ENCODE measurements at regions not wholly inside any gene's neighbourhood (a gene's known extent, or its start where the extent isn't known, plus 50 kb on each side); places are given as distances from the start of the nearest gene placed in this dataset.

- Histone ChIP-seq H3K79me1 (ENCODE audit: low read depth in 1 of 2, low read length in 2 of 2) (no peaks in the 10 kb centered on the region), H2BK20ac (ENCODE audit: low read depth, low read length) (no peak overlapping the region), H2AK9ac (replicated peaks; ENCODE audit: low read depth, low read length, poor library complexity) (no peak overlapping the region), H3K36me3 (ENCODE audit: control insufficient read depth, insufficient read depth, low read length) (no peaks in the 10 kb centered on the region), H3K9me3 (ENCODE audit: control insufficient read depth, insufficient read depth, low read length) (no peaks in the 10 kb centered on the region), H3K4me3 (ENCODE audit: insufficient read depth, low read depth, low read length) (no peak overlapping the region), H4K5ac (ENCODE audit: low read depth, low read length) (no peak overlapping the region), H2AFZ (replicated peaks; ENCODE audit: low read length, poor library complexity) (no peak overlapping the region), H2BK15ac (ENCODE audit: low read depth, low read length) (no peak overlapping the region), H4K91ac (ENCODE audit: insufficient read depth, low read depth, low read length) (no peak overlapping the region), H3K18ac (ENCODE audit: low read depth, low read length) (no peak overlapping the region), H3K4ac (ENCODE audit: low read depth, low read length) (no peak overlapping the region), H4K20me1 (ENCODE audit: insufficient read depth, low read length) (no peaks in the 10 kb centered on the region), H2BK120ac (ENCODE audit: low read depth, low read length) (no peak overlapping the region), H3K4me1 (ENCODE audit: control insufficient read depth, insufficient read depth, low read length) (no peaks in the 10 kb centered on the region), H3K23ac (ENCODE audit: low read depth, low read length) (no peak overlapping the region), H4K8ac (ENCODE audit: low read depth in 2 of 2, low read length in 2 of 2) (no peak overlapping the region), H2AK5ac (ENCODE audit: low read depth, low read length) (no peak overlapping the region), H3K14ac (replicated peaks; ENCODE audit: low read depth, low read length) (no peak overlapping the region), H3K56ac (ENCODE audit: extremely low read depth, insufficient read depth, low read length) (no peak overlapping the region), H3K9ac (ENCODE audit: low read depth, low read length) (no peak overlapping the region), H3K27me3 (ENCODE audit: control insufficient read depth, insufficient read depth, low read length) (no peaks in the 10 kb centered on the region), H3K27ac (ENCODE audit: insufficient read depth, low read length) (no peak overlapping the region), H3K4me2 (ENCODE audit: low read depth, low read length) (no peak overlapping the region), H3K9me1 (ENCODE audit: insufficient read depth, low read length) (no peaks in the 10 kb centered on the region), H2BK5ac (ENCODE audit: low read depth, low read length, poor library complexity, severe bottlenecking) (no peak overlapping the region)
- 20% methylated on average over 1 of the region's 6 CpGs; no CpG with 5 or more reads in 1 of the 2 experiments for WGBS, 2 experiments (ENCODE audit: extremely low coverage in 2 of 2, insufficient read length in 1 of 2)
- intact Hi-C loops (cut with micrococcal nuclease) (no loop called here), in situ Hi-C loops (cut with MboI; ENCODE audit: low sequenced_read_pairs) (no loop called here), dilution Hi-C loops (cut with HindIII; ENCODE audit: low sequenced_read_pairs, unreplicated experiment) (no loop called here)
- no peak for DNase-seq
- TF ChIP-seq BHLHE40 (IDR thresholded peaks at IDR 0.05; ENCODE audit: low read depth, low read length) (no peak), USF2 (IDR thresholded peaks at IDR 0.05; ENCODE audit: low read depth, low read length) (no peak), RFX5 (IDR thresholded peaks at IDR 0.05; ENCODE audit: low read depth, low read length) (no peak), SMC3 (IDR thresholded peaks at IDR 0.05; ENCODE audit: low read depth, low read length) (no peak), MXI1 (IDR thresholded peaks at IDR 0.05; ENCODE audit: borderline replicate concordance, low read depth, low read length) (no peak), RCOR1 (IDR thresholded peaks at IDR 0.05; ENCODE audit: insufficient replicate concordance, low read length) (no peak), CHD1 (IDR thresholded peaks at IDR 0.05; ENCODE audit: low read depth, low read length) (no peak), POLR2A (IDR thresholded peaks at IDR 0.05; ENCODE audit: low read depth, low read length) (no peak), CTCF (conservative IDR thresholded peaks at IDR 0.05; ENCODE audit: low read depth, low read length) (no peak), RAD21 (IDR thresholded peaks at IDR 0.05; ENCODE audit: low read length) (no peak), MAFK (IDR thresholded peaks at IDR 0.05; ENCODE audit: low read depth, low read length) (no peak), CEBPB (IDR thresholded peaks at IDR 0.05; ENCODE audit: low read depth, low read length) (no peak), MAZ (IDR thresholded peaks at IDR 0.05; ENCODE audit: borderline replicate concordance, low read depth, low read length) (no peak), FOS (IDR thresholded peaks at IDR 0.05; ENCODE audit: low read depth, low read length) (no peak), ELK1 (IDR thresholded peaks at IDR 0.05; ENCODE audit: borderline replicate concordance, low read depth, low read length) (no peak), NFE2L2 (IDR thresholded peaks at IDR 0.05; ENCODE audit: low read depth, low read length) (no peak)
- POLR2A ChIA-PET (ENCODE audit: unreplicated experiment), result no interaction called here
- no TSS peak for BruUV-seq (replicated peaks)
- CTCF ChIA-PET, result no interaction called here
- no peak for ATAC-seq (ENCODE audit: low read depth)
Measured at GRCh38 chr12:22835431-22835830, 210.5 kb downstream of the ETNK1 start.
